ENCODE measurements at regions not wholly inside any gene's neighbourhood (a gene's known extent, or its start where the extent isn't known, plus 50 kb on each side); places are given as distances from the start of the nearest gene placed in this dataset.

- DNase-seq (ENCODE audit: low read depth): no peak
Measured at GRCh38 chr2:83565181-83565580, 893.9 kb downstream of the SUCLG1 start.

- no peak for DNase-seq (ENCODE audit: low read depth)
Measured at GRCh38 chr2:83561592-83561991, 897.5 kb downstream of the SUCLG1 start.

GRCh38 chr2:83536556-83536955 is 922.5 kb downstream of the SUCLG1 start:
- no peak for DNase-seq (ENCODE audit: low read depth)

- DNase-seq (ENCODE audit: low read depth): no peak
Measured at GRCh38 chr2:83534416-83534815, 924.7 kb downstream of the SUCLG1 start.

GRCh38 chr2:83531206-83531826 is 927.8 kb downstream of the SUCLG1 start:
- DNase-seq (ENCODE audit: low read depth): no peak

GRCh38 chr2:83528767-83529166 is 930.3 kb downstream of the SUCLG1 start:
- no peak for DNase-seq (ENCODE audit: low read depth)

- no peak for DNase-seq (ENCODE audit: low read depth)
Measured at GRCh38 chr2:83522891-83523493, 936.1 kb downstream of the SUCLG1 start.

- no peak for DNase-seq (ENCODE audit: low read depth)
Measured at GRCh38 chr2:83517727-83518368, 941.2 kb downstream of the SUCLG1 start.

GRCh38 chr2:83516503-83516902 is 942.6 kb downstream of the SUCLG1 start:
- DNase-seq (ENCODE audit: low read depth): no peak

GRCh38 chr2:83487451-83487850 is 971.6 kb downstream of the SUCLG1 start:
- DNase-seq (ENCODE audit: low read depth): no peak

GRCh38 chr2:83481436-83481835 is 977.6 kb downstream of the SUCLG1 start:
- DNase-seq (ENCODE audit: low read depth): no peak

GRCh38 chr2:83478037-83478436 is 981.0 kb downstream of the SUCLG1 start:
- DNase-seq (ENCODE audit: low read depth): no peak

GRCh38 chr2:83475371-83475770 is 983.7 kb downstream of the SUCLG1 start:
- no peak for DNase-seq (ENCODE audit: low read depth)

GRCh38 chr2:83471655-83472054 is 987.4 kb downstream of the SUCLG1 start:
- DNase-seq (ENCODE audit: low read depth): no peak

GRCh38 chr2:83470928-83471327 is 988.2 kb downstream of the SUCLG1 start:
- no peak for DNase-seq (ENCODE audit: low read depth)

GRCh38 chr2:83464444-83464843 is 994.6 kb downstream of the SUCLG1 start:
- DNase-seq (ENCODE audit: low read depth): no peak

GRCh38 chr2:83462881-83463280 is 996.2 kb downstream of the SUCLG1 start:
- DNase-seq (ENCODE audit: low read depth): no peak

- no peak for DNase-seq (ENCODE audit: low read depth)
Measured at GRCh38 chr2:83461135-83461534, 997.9 kb downstream of the SUCLG1 start.

GRCh38 chr2:83459456-83459855 is 999.6 kb downstream of the SUCLG1 start:
- DNase-seq (ENCODE audit: low read depth): no peak

GRCh38 chr2:83435989-83436388 is 1023.1 kb downstream of the SUCLG1 start:
- DNase-seq (ENCODE audit: low read depth): no peak

GRCh38 chr2:83420993-83421392 is 1038.1 kb downstream of the SUCLG1 start:
- DNase-seq (ENCODE audit: low read depth): no peak

- no peak for DNase-seq (ENCODE audit: low read depth)
Measured at GRCh38 chr2:83394134-83394904, 1064.8 kb downstream of the SUCLG1 start.

GRCh38 chr2:83388804-83389203 is 1070.3 kb downstream of the SUCLG1 start:
- no peak for DNase-seq (ENCODE audit: low read depth)

All from stimulated activated CD8-positive, alpha-beta memory T cell treated with anti-CD3 and anti-CD28 coated beads, Interleukin-15, amount 100 ng/mL, for 1 hour (primary cell).